WTC11 (cell line): ENCODE measurements at regions not wholly inside any gene's neighbourhood (a gene's known extent, or its start where the extent isn't known, plus 50 kb on each side); places are given as distances from the start of the nearest gene placed in this dataset.

Source experiments
- ATAC-seq: fragments of 200-7000 bp; cut with Tn5 transposase; 2 replicates; pipeline ENCODE4 v1.10.0; 2021; ENCODE audit warnings: mild to moderate bottlenecking, moderate library complexity
- CTCF ChIA-PET: fragments of 300-600 bp; sonication (Branson Sonifier 250); formaldehyde crosslinking; loops from one replicate; lab custom pipeline; 2021; ENCODE audit warnings: antibody characterized with exemption; lab: Charles Lee
- POLR2A ChIA-PET: fragments of 350-600 bp; sonication (Branson Sonifier 250); formaldehyde crosslinking; loops from one replicate; lab custom pipeline; 2021; ENCODE audit warnings: antibody characterized with exemption; lab: Charles Lee
- DNase-seq: peaks from one replicate; pipeline ENCODE4 v3.0.0; 2021; ENCODE audit warnings: low spot score
- H3K27ac Mint-ChIP-seq: 2 replicates; pipeline ENCODE4 v1.8.0; 2021; ENCODE audit warnings: mixed read lengths
- H3K27me3 Mint-ChIP-seq: 2 replicates; pipeline ENCODE4 v1.8.0; 2021; ENCODE audit warnings: low read depth, mild to moderate bottlenecking, moderate library complexity, mixed read lengths
- H3K36me3 Mint-ChIP-seq: 2 replicates; pipeline ENCODE4 v1.8.0; 2021; ENCODE audit warnings: mixed read lengths
- H3K4me1 Mint-ChIP-seq: 2 replicates; pipeline ENCODE4 v1.8.0; 2022; ENCODE audit warnings: mixed read lengths
- H3K4me3 Mint-ChIP-seq: 2 replicates; pipeline ENCODE4 v1.8.0; 2021; ENCODE audit warnings: mild to moderate bottlenecking, moderate library complexity, mixed read lengths
- H3K9me3 Mint-ChIP-seq: 2 replicates; pipeline ENCODE4 v1.8.0; 2021; ENCODE audit warnings: mixed read lengths
- GTF2I ChIP-seq: fragments of 250-450 bp; sonication (Bioruptor Pico); conservative IDR thresholded peaks from 2 replicates; pipeline ENCODE4 v1.4.0; 2021; ENCODE audit warnings: mild to moderate bottlenecking
- JAZF1 ChIP-seq: fragments of 250-450 bp; sonication (Bioruptor Pico); IDR thresholded peaks from 2 replicates; pipeline ENCODE4 v1.9.0; 2021; ENCODE audit warnings: moderate library complexity, mild to moderate bottlenecking, inconsistent platforms
- MXD4 ChIP-seq: fragments of 250-450 bp; sonication (Bioruptor Pico); IDR thresholded peaks from 2 replicates; pipeline ENCODE4 v1.8.0; 2021; ENCODE audit warnings: mild to moderate bottlenecking, moderate library complexity, borderline replicate concordance
- NR1H2 ChIP-seq: sonication (generic); formaldehyde crosslinking; IDR thresholded peaks from 2 replicates; pipeline ENCODE4 v1.9.0; 2021; ENCODE audit warnings: mild to moderate bottlenecking, moderate library complexity, missing genetic modification reagents
- NR3C1 ChIP-seq: sonication (generic); formaldehyde crosslinking; conservative IDR thresholded peaks from 2 replicates; pipeline ENCODE4 v1.8.1; 2023; ENCODE audit warnings: low read depth, mild to moderate bottlenecking, missing genetic modification reagents
- RELA ChIP-seq: sonication (generic); formaldehyde crosslinking; IDR thresholded peaks from 2 replicates; pipeline ENCODE4 v1.8.1; 2022; ENCODE audit warnings: missing genetic modification reagents, mild to moderate bottlenecking, borderline replicate concordance
- TEAD1 ChIP-seq: sonication (generic); formaldehyde crosslinking; IDR thresholded peaks from 2 replicates; pipeline ENCODE4 v1.8.0; 2022; ENCODE audit warnings: mild to moderate bottlenecking, missing genetic modification reagents
- ZNF219 ChIP-seq: sonication (generic); formaldehyde crosslinking; IDR thresholded peaks from 2 replicates; pipeline ENCODE4 v1.8.0; 2023; ENCODE audit warnings: missing genetic modification reagents, mild to moderate bottlenecking, borderline replicate concordance
- ZNF317 ChIP-seq: sonication (generic); formaldehyde crosslinking; IDR thresholded peaks from 2 replicates; pipeline ENCODE4 v1.8.1; 2023; ENCODE audit warnings: low read depth, mild to moderate bottlenecking, moderate library complexity, missing genetic modification reagents, borderline replicate concordance
- ZNF423 ChIP-seq: fragments of 250-450 bp; sonication (Bioruptor Pico); IDR thresholded peaks from 2 replicates; pipeline ENCODE4 v2.1.2; 2022; ENCODE audit warnings: mild to moderate bottlenecking, moderate library complexity
- TF ChIP-seq, protein P1 (sequence below): sonication (generic); formaldehyde crosslinking; IDR thresholded peaks from 2 replicates; pipeline ENCODE4 v1.8.1; 2022; ENCODE audit warnings: low read depth, missing genetic modification reagents, borderline replicate concordance
- TF ChIP-seq, protein P2 (sequence below): fragments of 250-450 bp; sonication (Bioruptor Pico); IDR thresholded peaks from 2 replicates; pipeline ENCODE4 v1.8.0; 2021; ENCODE audit warnings: mild to moderate bottlenecking
- TF ChIP-seq, protein P3 (sequence below): fragments of 250-450 bp; sonication (Bioruptor Pico); IDR thresholded peaks from 2 replicates; pipeline ENCODE4 v1.9.0; 2021; ENCODE audit warnings: mild to moderate bottlenecking
- TF ChIP-seq, protein P4 (sequence below): sonication (generic); formaldehyde crosslinking; IDR thresholded peaks from 2 replicates; pipeline ENCODE4 v1.8.1; 2023; ENCODE audit warnings: mild to moderate bottlenecking, missing genetic modification reagents, borderline replicate concordance
- TF ChIP-seq, protein P5 (sequence below): fragments of 250-450 bp; sonication (Bioruptor Pico); IDR thresholded peaks from 2 replicates; pipeline ENCODE4 v1.9.0; 2021; ENCODE audit warnings: mild to moderate bottlenecking
- TF ChIP-seq, protein P6 (sequence below): sonication (generic); formaldehyde crosslinking; IDR thresholded peaks from 2 replicates; pipeline ENCODE4 v1.8.0; 2022; ENCODE audit warnings: mild to moderate bottlenecking, missing genetic modification reagents
- TF ChIP-seq, protein P7 (sequence below): sonication (generic); formaldehyde crosslinking; IDR thresholded peaks from 2 replicates; pipeline ENCODE4 v1.8.1; 2022; ENCODE audit warnings: mild to moderate bottlenecking, moderate library complexity, missing genetic modification reagents
- TF ChIP-seq, protein P8 (sequence below): sonication (generic); formaldehyde crosslinking; IDR thresholded peaks from 2 replicates; pipeline ENCODE4 v1.8.1; 2023; ENCODE audit warnings: mild to moderate bottlenecking, missing genetic modification reagents, moderate library complexity

DNA sequence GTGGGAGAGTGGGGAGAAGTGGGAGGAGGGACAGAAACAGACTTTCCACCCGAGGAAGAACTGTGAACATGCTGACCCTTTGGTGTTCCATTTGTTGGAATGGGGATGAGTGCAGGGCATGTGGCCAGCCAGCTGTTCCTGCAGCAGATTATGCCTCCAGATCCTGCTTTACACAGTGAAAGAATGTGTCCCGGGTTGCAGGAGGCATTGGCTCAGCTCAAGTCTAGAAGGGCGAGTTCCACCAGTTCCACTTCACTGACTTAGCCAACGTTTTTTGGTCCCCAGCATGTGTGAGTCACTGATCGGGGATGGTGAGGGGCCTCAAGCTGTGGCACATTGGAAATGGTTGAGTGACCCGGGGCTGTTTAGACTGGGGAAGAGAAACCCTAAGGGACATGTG, 307.0 kb upstream of the ROPN1 start:
- ChIA-PET POLR2A (no interaction called here), CTCF (interaction anchor here (0.6 to 1.7 kb wide), 4 partner anchors 17 to 266 kb away, joined by 3 to 5 read pairs (median 4); partner anchors contain the start of gene KALRN)
- ATAC-seq (peak; percentile 30), DNase-seq (no peak)
- no peaks in the 10 kb centered on the region for H3K36me3 Mint-ChIP-seq
- H3K27ac Mint-ChIP-seq = no peak overlapping the region
- TF ChIP-seq ZNF317 (no peak), NR3C1 (CRISPR knock-in tag) (no peak), TEAD1 (CRISPR knock-in tag) (no peak), JAZF1 (CRISPR knock-in tag) (no peak), NR1H2 (CRISPR knock-in tag) (no peak), GTF2I (no peak)
- TF ChIP-seq, protein P1, sequence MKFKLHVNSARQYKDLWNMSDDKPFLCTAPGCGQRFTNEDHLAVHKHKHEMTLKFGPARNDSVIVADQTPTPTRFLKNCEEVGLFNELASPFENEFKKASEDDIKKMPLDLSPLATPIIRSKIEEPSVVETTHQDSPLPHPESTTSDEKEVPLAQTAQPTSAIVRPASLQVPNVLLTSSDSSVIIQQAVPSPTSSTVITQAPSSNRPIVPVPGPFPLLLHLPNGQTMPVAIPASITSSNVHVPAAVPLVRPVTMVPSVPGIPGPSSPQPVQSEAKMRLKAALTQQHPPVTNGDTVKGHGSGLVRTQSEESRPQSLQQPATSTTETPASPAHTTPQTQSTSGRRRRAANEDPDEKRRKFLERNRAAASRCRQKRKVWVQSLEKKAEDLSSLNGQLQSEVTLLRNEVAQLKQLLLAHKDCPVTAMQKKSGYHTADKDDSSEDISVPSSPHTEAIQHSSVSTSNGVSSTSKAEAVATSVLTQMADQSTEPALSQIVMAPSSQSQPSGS = no peak
- TF ChIP-seq, protein P2, sequence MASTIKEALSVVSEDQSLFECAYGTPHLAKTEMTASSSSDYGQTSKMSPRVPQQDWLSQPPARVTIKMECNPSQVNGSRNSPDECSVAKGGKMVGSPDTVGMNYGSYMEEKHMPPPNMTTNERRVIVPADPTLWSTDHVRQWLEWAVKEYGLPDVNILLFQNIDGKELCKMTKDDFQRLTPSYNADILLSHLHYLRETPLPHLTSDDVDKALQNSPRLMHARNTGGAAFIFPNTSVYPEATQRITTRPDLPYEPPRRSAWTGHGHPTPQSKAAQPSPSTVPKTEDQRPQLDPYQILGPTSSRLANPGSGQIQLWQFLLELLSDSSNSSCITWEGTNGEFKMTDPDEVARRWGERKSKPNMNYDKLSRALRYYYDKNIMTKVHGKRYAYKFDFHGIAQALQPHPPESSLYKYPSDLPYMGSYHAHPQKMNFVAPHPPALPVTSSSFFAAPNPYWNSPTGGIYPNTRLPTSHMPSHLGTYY (CRISPR knock-in tag) = no peak
- TF ChIP-seq, protein P3, sequence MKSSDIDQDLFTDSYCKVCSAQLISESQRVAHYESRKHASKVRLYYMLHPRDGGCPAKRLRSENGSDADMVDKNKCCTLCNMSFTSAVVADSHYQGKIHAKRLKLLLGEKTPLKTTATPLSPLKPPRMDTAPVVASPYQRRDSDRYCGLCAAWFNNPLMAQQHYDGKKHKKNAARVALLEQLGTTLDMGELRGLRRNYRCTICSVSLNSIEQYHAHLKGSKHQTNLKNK (CRISPR knock-in tag) = no peak
- TF ChIP-seq, protein P4, sequence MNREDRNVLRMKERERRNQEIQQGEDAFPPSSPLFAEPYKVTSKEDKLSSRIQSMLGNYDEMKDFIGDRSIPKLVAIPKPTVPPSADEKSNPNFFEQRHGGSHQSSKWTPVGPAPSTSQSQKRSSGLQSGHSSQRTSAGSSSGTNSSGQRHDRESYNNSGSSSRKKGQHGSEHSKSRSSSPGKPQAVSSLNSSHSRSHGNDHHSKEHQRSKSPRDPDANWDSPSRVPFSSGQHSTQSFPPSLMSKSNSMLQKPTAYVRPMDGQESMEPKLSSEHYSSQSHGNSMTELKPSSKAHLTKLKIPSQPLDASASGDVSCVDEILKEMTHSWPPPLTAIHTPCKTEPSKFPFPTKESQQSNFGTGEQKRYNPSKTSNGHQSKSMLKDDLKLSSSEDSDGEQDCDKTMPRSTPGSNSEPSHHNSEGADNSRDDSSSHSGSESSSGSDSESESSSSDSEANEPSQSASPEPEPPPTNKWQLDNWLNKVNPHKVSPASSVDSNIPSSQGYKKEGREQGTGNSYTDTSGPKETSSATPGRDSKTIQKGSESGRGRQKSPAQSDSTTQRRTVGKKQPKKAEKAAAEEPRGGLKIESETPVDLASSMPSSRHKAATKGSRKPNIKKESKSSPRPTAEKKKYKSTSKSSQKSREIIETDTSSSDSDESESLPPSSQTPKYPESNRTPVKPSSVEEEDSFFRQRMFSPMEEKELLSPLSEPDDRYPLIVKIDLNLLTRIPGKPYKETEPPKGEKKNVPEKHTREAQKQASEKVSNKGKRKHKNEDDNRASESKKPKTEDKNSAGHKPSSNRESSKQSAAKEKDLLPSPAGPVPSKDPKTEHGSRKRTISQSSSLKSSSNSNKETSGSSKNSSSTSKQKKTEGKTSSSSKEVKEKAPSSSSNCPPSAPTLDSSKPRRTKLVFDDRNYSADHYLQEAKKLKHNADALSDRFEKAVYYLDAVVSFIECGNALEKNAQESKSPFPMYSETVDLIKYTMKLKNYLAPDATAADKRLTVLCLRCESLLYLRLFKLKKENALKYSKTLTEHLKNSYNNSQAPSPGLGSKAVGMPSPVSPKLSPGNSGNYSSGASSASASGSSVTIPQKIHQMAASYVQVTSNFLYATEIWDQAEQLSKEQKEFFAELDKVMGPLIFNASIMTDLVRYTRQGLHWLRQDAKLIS (CRISPR knock-in tag) = no peak
- TF ChIP-seq, protein P5, sequence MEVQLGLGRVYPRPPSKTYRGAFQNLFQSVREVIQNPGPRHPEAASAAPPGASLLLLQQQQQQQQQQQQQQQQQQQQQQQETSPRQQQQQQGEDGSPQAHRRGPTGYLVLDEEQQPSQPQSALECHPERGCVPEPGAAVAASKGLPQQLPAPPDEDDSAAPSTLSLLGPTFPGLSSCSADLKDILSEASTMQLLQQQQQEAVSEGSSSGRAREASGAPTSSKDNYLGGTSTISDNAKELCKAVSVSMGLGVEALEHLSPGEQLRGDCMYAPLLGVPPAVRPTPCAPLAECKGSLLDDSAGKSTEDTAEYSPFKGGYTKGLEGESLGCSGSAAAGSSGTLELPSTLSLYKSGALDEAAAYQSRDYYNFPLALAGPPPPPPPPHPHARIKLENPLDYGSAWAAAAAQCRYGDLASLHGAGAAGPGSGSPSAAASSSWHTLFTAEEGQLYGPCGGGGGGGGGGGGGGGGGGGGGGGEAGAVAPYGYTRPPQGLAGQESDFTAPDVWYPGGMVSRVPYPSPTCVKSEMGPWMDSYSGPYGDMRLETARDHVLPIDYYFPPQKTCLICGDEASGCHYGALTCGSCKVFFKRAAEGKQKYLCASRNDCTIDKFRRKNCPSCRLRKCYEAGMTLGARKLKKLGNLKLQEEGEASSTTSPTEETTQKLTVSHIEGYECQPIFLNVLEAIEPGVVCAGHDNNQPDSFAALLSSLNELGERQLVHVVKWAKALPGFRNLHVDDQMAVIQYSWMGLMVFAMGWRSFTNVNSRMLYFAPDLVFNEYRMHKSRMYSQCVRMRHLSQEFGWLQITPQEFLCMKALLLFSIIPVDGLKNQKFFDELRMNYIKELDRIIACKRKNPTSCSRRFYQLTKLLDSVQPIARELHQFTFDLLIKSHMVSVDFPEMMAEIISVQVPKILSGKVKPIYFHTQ (CRISPR knock-in tag) = no peak
- H3K4me1 Mint-ChIP-seq = peaks cover 22% of the 10 kb centered on the region
- no peak overlapping the region for H3K4me3 Mint-ChIP-seq
- H3K27me3 Mint-ChIP-seq = no peaks in the 10 kb centered on the region
- H3K9me3 Mint-ChIP-seq = no peaks in the 10 kb centered on the region

DNA sequence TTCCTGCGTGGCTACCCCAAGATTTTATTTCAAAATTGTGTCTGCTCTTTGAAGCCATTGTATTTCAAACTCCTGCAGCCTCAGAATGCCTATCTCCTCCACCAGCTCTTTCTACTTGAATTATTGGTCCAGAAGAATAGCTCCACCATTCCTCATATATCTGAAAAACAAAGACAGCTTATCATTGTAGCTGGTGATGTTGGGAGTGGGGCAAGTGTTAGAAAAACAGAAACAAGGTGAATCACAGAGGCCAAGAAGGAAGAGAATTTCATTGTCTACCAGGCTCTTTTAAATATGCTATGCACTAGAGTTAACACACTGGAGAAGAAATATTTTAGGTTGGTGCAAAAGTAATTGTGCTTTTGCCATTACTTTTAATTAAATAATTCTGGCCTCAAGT, 307.9 kb upstream of the ROPN1 start:
- ChIA-PET POLR2A (no interaction called here), CTCF (interaction anchor here (0.7 to 1.7 kb wide), 5 partner anchors 52 to 492 kb away, joined by 3 to 5 read pairs (median 4); partner anchors contain the start of gene KALRN)
- Mint-ChIP-seq H3K27me3 (no peaks in the 10 kb centered on the region), H3K4me3 (no peak overlapping the region), H3K27ac (no peak overlapping the region), H3K4me1 (peaks cover 22% of the 10 kb centered on the region), H3K9me3 (no peaks in the 10 kb centered on the region), H3K36me3 (no peaks in the 10 kb centered on the region)
- DNase-seq = no peak
- no peak for ATAC-seq
- TF ChIP-seq JAZF1 (CRISPR knock-in tag) (no peak), MXD4 (CRISPR knock-in tag) (no peak), ZNF219 (no peak), ZNF423 (no peak), RELA (CRISPR knock-in tag) (no peak), ZNF317 (no peak)
- TF ChIP-seq, protein P6, sequence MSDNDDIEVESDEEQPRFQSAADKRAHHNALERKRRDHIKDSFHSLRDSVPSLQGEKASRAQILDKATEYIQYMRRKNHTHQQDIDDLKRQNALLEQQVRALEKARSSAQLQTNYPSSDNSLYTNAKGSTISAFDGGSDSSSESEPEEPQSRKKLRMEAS (CRISPR knock-in tag) = no peak
- TF ChIP-seq, protein P4 (CRISPR knock-in tag) = no peak
- TF ChIP-seq, protein P7, sequence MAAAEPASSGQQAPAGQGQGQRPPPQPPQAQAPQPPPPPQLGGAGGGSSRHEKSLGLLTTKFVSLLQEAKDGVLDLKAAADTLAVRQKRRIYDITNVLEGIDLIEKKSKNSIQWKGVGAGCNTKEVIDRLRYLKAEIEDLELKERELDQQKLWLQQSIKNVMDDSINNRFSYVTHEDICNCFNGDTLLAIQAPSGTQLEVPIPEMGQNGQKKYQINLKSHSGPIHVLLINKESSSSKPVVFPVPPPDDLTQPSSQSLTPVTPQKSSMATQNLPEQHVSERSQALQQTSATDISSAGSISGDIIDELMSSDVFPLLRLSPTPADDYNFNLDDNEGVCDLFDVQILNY (CRISPR knock-in tag) = no peak
- TF ChIP-seq, protein P8, sequence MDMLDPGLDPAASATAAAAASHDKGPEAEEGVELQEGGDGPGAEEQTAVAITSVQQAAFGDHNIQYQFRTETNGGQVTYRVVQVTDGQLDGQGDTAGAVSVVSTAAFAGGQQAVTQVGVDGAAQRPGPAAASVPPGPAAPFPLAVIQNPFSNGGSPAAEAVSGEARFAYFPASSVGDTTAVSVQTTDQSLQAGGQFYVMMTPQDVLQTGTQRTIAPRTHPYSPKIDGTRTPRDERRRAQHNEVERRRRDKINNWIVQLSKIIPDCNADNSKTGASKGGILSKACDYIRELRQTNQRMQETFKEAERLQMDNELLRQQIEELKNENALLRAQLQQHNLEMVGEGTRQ (CRISPR knock-in tag) = no peak
